Fibroblast of pulmonary artery (primary cell): ENCODE measurements at regions not wholly inside any gene's neighbourhood (a gene's known extent, or its start where the extent isn't known, plus 50 kb on each side); places are given as distances from the start of the nearest gene placed in this dataset.

Source experiments
- DNase-seq: peaks from one replicate; pipeline ENCODE4 v3.0.0-alpha.2; 2010; ENCODE audit warnings: low read depth
- H3K4me3 ChIP-seq: replicated peaks from 2 replicates; pipeline ENCODE4 v1.5.1; 2011; ENCODE audit warnings: low read depth, mild to moderate bottlenecking, control low read depth, low read length, moderate library complexity
- TF ChIP-seq, protein P1 (sequence below): IDR thresholded peaks from 2 replicates; pipeline ENCODE4 v1.5.1; 2011; ENCODE audit warnings: mild to moderate bottlenecking, control low read depth, low read length, inconsistent platforms; ENCODE audit errors: missing control alignments

DNA sequence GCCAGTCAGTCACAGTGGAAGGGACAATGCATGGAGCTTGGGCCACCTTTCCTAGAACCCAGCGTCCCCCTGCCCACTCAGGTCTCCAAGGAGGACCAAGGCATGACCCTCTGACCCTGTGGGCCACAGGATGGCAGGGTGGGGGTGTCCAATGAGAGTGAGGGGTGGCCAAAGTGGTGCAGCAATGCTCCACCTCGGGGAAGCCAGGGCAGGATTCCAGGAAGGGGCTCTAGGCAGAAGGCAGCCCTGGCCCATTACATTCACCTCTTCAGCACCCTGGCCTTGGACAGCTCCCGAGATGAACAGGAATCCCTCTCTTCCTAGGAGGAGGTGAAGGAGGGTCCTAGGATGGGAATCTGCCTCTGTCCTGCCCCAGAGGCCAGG, 597.5 kb downstream of the BRD1 start:
- no peak overlapping the region for H3K4me3 ChIP-seq
- DNase-seq: no peak
- TF ChIP-seq, protein P1, sequence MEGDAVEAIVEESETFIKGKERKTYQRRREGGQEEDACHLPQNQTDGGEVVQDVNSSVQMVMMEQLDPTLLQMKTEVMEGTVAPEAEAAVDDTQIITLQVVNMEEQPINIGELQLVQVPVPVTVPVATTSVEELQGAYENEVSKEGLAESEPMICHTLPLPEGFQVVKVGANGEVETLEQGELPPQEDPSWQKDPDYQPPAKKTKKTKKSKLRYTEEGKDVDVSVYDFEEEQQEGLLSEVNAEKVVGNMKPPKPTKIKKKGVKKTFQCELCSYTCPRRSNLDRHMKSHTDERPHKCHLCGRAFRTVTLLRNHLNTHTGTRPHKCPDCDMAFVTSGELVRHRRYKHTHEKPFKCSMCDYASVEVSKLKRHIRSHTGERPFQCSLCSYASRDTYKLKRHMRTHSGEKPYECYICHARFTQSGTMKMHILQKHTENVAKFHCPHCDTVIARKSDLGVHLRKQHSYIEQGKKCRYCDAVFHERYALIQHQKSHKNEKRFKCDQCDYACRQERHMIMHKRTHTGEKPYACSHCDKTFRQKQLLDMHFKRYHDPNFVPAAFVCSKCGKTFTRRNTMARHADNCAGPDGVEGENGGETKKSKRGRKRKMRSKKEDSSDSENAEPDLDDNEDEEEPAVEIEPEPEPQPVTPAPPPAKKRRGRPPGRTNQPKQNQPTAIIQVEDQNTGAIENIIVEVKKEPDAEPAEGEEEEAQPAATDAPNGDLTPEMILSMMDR: no peak

DNA sequence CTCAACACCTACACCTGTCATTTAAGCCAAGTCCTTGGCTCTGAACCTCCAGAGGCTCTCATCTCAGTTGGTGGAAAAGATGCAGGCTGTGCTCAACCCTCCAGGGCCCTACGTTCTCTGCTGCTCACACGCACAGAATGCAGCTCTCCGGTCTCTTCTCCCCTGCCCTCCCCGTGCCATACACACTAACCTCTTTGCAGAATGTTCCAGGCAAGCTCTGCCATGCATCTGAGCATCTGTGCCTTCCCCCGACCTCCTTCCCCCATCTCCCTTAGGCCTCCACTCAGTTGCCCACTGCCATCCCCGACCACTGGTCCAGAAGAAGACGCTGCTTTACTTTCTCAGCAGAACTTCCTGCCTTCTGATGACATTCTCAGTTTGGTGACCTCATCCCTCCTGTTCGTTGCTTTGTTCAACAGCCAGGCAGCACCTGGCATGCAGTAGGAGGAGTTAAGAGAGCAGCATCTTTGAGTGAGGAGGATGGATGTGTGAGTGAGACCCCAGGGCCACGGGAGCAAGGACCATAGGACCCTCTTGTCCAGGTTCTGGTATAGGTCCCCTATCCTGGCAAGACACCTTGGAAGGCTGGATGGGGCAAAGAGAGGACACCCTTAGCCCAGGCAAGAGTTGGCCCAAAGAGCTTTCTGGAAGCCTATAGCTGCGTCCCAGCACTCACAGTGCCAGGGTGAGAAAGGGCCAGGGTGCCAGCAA, 598.0 kb downstream of the BRD1 start:
- no peak for DNase-seq
- no peak overlapping the region for H3K4me3 ChIP-seq
- TF ChIP-seq, protein P1: no peak

DNA sequence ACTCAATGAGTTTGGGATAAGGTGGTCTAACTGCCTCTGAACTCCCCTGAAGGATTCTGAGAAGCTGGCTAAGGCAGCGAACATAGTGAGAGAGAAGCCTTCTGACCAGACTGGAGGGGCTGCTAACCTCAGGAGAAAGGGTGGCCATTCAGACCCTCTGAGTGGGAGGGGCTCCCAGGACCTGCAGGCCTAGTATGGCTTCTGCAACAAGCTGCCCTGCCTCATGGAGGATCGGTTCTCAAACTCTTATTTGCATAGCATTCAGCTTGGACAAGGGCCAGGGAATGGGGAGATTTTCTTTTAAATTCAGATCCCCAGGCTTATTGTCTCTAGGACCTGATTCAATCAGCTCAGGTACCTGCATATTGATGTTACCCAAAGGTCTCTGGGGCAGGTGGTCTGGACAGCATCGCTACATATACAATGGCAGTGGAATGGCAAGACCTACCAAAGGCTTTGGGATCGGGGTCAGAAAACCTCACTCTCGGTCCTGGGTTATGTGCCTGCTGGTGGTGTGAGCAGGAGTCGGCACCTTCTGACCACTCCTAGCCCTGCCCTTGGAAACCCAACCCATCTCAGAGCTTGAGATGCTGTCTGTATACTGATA, 599.1 kb downstream of the BRD1 start:
- no peak for DNase-seq
- TF ChIP-seq, protein P1: no peak
- H3K4me3 ChIP-seq: no peak overlapping the region

DNA sequence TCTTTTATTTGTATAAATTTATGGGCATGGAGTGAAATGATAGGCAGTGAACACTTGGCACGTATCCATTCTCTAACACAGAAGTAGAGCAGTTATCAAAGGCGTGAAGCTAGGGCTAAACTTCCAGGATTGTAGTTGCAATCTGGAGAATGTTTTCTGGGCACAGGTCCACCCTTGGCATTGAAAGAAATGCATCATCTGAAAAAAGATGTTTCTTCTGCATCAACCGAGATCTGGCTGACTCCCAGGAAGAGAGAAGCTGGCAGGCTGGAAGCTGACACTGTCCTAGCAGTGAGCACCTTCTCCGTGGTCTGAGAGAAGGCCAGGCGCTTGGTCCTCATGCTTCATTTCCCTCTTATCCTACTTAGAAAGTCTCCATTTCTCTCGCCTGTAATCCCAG, 600.0 kb downstream of the BRD1 start:
- TF ChIP-seq, protein P1: no peak
- no peak overlapping the region for H3K4me3 ChIP-seq
- DNase-seq: no peak

DNA sequence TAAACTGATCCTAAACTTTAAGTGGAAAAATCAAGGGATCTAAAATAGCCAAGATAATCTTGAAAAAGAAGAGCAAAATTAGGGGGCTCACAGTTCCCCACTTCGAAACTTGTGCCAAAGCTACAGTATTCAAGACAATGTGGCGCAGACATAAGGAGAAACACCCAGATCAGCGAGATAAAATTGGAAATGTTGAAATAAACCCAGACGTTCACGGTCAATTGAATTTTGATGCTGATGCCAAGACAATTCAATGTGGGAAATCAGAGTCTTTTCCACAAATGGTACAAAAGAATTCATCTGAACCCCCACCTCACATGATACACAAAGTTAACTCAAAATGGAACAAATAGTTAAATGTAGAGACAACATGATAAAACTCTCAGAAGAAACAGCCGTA, 601.6 kb downstream of the BRD1 start:
- TF ChIP-seq, protein P1: no peak
- no peak overlapping the region for H3K4me3 ChIP-seq
- DNase-seq: no peak

DNA sequence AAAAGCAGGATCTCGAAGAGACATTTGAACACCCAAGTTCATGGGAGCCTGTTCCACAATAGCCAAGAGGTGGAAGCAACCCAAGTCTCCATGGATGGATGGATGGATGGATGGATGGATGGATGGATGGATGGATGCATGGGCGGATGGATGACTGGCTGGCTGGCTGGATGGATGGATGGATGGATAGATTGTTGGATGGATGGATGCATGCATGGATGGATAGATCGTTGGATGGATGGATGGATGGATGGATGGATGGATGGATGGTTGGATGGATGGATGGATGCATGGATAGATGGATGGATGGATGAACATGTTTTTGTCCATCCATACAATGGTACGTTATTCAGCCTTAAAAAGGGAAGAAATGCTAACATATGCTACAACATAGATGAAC, 603.4 kb downstream of the BRD1 start:
- no peak for DNase-seq
- TF ChIP-seq, protein P1: no peak
- H3K4me3 ChIP-seq: no peak overlapping the region

DNA sequence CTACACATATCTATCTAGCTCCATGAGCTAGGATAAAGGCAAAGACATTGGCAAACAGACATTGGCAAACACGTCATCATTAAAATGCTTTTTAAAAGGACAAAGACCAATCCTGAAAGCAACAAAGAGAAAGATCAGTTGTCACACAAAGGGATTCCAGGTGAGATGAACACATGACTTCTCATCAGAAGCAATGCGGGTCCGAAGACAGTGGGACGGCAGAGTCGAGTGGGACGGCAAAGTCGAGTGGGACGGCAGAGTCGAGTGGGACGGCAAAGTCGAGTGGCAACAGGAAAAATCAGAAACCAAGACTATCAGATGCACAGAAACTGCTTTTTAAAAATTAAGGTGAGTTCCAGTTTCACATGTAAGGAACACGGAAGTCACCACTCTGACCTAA, 609.5 kb downstream of the BRD1 start:
- TF ChIP-seq, protein P1: no peak
- H3K4me3 ChIP-seq: no peak overlapping the region
- no peak for DNase-seq
